Mucosa of descending colon (tissue), 3 donors: ENCODE measurements at regions not wholly inside any gene's neighbourhood (a gene's known extent, or its start where the extent isn't known, plus 50 kb on each side); places are given as distances from the start of the nearest gene placed in this dataset.
"Not testable (repeated sequence)": the region's sequence is repeated elsewhere in the genome, so short reads cannot be mapped to it uniquely, and the experiment has no call there.

ENCODE experiments used
- ATAC-seq: fragments of 200-7000 bp; cut with Tn5 transposase; one replicate; pipeline ENCODE4 v1.9.1; 2020; ENCODE audit warnings: mild to moderate bottlenecking, moderate library complexity
- DNase-seq, 3 donors: peaks; one replicate each; pipeline ENCODE4 v3.0.0-alpha.2; 2020
- H3K36me3 ChIP-seq: fragments of 200-600 bp; one replicate; pipeline ENCODE4 v1.8.0; 2021; ENCODE audit warnings: low read depth, mild to moderate bottlenecking
- H3K4me1 ChIP-seq: fragments of 200-600 bp; one replicate; pipeline ENCODE4 v1.8.0; 2021; ENCODE audit warnings: low read depth, mild to moderate bottlenecking
- H3K4me3 ChIP-seq: fragments of 200-600 bp; one replicate; pipeline ENCODE4 v1.8.0; 2021; ENCODE audit warnings: mild to moderate bottlenecking
- H3K9me3 ChIP-seq: fragments of 200-600 bp; one replicate; pipeline ENCODE4 v1.8.0; 2021; ENCODE audit warnings: mild to moderate bottlenecking
- CTCF ChIP-seq: fragments of 200-600 bp; IDR thresholded peaks from one replicate; pipeline ENCODE4 v1.8.0; 2022; ENCODE audit warnings: antibody characterized with exemption, mild to moderate bottlenecking
- intact Hi-C, 2 donors: fragments of 100-400 bp; cut with DNase I in 1 of 2; cut with micrococcal nuclease in 1 of 2; formaldehyde crosslinking; loops; one replicate each; pipeline versions ENCODE4 v1.11.0 to v1.11.1; 2022; cut with DNase I, micrococcal nuclease
- donor health status: DM: no; HTN: no; CAD: no; lungs with moderate emphysema.
- donor health status: DM: no; HTN: no; CAD: no.
- donor health status: DM: no; HTN: yes; CAD: no.

GRCh38 chrY:16075701-16076100 lies 1551.4 kb downstream of the NLGN4Y start:
- ATAC-seq (no peak), DNase-seq (no peak)
- Histone ChIP-seq H3K4me3 (no peak overlapping the region), H3K9me3 (no peaks in the 10 kb centered on the region), H3K4me1 (no peaks in the 10 kb centered on the region), H3K36me3 (no peaks in the 10 kb centered on the region)
- no peak for TF ChIP-seq CTCF
- intact Hi-C loops = no loop called here

- Histone ChIP-seq H3K36me3 (no peaks in the 10 kb centered on the region), H3K9me3 (no peaks in the 10 kb centered on the region), H3K4me1 (no peaks in the 10 kb centered on the region), H3K4me3 (no peak overlapping the region)
- intact Hi-C loops = no loop called here
- DNase-seq (no peak), ATAC-seq (no peak)
- no peak for TF ChIP-seq CTCF
Measured at GRCh38 chrY:16097325-16097724, 1573.0 kb downstream of the NLGN4Y start.

DNA sequence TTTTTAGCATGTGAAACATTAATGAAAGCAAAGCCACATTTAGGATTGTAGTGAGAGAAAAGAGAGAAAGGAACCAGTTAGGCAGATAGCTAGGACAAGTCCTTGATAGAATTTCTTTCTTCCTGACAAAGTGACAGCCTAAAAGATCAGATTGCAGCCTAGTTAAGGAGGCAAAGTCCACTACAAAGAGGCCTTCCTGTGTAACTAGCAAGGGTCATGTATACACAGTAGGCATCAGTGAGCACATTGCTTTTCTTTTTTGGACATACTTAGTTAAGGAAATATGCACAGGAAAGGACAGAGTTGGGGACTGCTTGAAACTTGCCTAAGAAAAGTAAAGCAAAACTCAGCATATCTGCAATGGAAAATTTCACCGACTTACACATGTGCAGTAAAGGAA lies 1577.5 kb downstream of the NLGN4Y start:
- no peak overlapping the region for H3K4me3 ChIP-seq
- DNase-seq (no peak), ATAC-seq (no peak)
- no peaks in the 10 kb centered on the region for H3K36me3 ChIP-seq
- H3K4me1 ChIP-seq = no peaks in the 10 kb centered on the region
- no peak for TF ChIP-seq CTCF
- H3K9me3 ChIP-seq = no peaks in the 10 kb centered on the region
- intact Hi-C loops = no loop called here

DNA sequence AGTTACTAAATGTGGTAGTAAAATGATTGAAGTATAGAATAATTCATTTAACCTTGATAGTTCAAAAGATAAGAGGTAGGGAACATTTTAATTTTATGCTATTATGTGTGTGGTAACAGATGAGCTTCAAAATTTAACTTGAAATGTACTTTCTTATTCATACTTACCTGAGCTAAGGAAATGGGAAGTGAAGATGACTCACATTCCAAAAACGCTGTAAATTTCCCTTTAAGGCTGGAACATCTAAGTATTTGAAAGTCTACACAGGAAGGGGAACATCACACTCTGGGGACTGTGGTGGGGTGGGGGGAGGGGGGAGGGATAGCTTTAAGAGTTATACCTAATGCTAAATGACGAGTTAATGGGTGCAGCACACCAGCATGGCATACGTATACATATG lies 1582.3 kb downstream of the NLGN4Y start:
- ATAC-seq = no peak
- Histone ChIP-seq H3K4me1 (no peaks in the 10 kb centered on the region), H3K4me3 (no peak overlapping the region), H3K36me3 (no peaks in the 10 kb centered on the region), H3K9me3 (no peaks in the 10 kb centered on the region)
- DNase-seq = no peak
- TF ChIP-seq CTCF = no peak
- intact Hi-C loops = no loop called here

DNA sequence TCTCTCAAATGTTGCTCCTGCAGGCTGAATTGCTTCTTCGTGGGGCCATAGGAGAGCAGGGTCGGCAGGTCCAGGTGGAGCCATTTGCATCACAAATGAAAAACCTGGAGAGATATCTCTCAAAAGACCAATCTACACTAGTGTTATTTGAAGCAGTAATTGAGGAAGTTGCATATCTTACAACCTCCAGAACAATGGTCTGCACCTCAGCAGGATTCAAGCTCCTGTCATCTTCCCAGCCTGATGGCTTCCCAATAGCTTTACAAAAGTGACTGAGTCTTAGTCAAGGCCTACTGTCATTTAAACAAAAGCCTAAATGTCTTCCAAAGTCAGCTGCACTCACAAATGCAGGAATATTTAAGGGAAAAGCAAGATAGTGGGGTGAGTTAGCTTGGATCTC lies 1584.5 kb downstream of the NLGN4Y start:
- DNase-seq = no peak
- Histone ChIP-seq H3K4me3 (no peak overlapping the region), H3K9me3 (no peaks in the 10 kb centered on the region), H3K4me1 (no peaks in the 10 kb centered on the region), H3K36me3 (no peaks in the 10 kb centered on the region)
- no peak for TF ChIP-seq CTCF
- intact Hi-C loops = no loop called here
- no peak for ATAC-seq

- peak in 1 of 3 donors; percentile 1 for DNase-seq
- H3K9me3 ChIP-seq, H3K4me1 ChIP-seq, H3K4me3 ChIP-seq, ATAC-seq, intact Hi-C loops, H3K36me3 ChIP-seq: not testable (repeated sequence)
Measured at GRCh38 chrY:16120096-16120495, 1595.8 kb downstream of the NLGN4Y start.
